Kidney epithelial cell (primary cell): ENCODE measurements at regions not wholly inside any gene's neighbourhood (a gene's known extent, or its start where the extent isn't known, plus 50 kb on each side); places are given as distances from the start of the nearest gene placed in this dataset.

Source experiments
- DNase-seq: peaks from one replicate; pipeline ENCODE4 v3.0.0-alpha.2; 2010; ENCODE audit warnings: low read depth
- H3K27me3 ChIP-seq: 2 replicates; pipeline ENCODE4 v1.6.0; 2011; ENCODE audit warnings: low read length; ENCODE audit not compliant: control insufficient read depth, insufficient read depth
- H3K36me3 ChIP-seq: 2 replicates; pipeline ENCODE4 v1.5.1; 2011; ENCODE audit warnings: low read length; ENCODE audit not compliant: control insufficient read depth, insufficient read depth
- H3K4me3 ChIP-seq: 2 replicates; pipeline ENCODE4 v1.5.1; 2011; ENCODE audit warnings: low read depth, mild to moderate bottlenecking, control low read depth, low read length
- TF ChIP-seq, protein P1 (sequence below): IDR thresholded peaks from 2 replicates; pipeline ENCODE4 v1.5.1; 2011; ENCODE audit warnings: mild to moderate bottlenecking, moderate library complexity, low read length, control low read depth, inconsistent platforms; ENCODE audit not compliant: insufficient read depth, poor library complexity, severe bottlenecking

DNA sequence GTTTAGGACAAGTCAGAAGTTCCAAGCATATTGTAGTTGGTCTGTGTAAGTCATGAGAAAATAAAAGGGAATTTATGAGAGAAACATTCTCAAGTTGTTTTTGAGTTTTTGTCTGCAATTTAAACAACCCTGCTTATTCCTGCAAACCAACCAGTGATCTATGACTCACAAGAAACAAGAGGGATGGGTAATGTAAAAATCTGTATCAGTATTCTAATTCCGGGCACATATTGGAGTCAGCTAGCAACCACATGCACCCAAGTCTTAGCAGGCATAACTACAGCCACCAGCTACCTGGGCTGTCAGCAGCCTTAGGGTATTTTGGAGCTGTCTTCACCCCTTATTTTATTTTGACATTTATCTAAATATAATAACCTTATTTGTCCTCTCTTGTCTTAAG is 128.7 kb upstream of the APC start:
- Histone ChIP-seq H3K36me3 (no peaks in the 10 kb centered on the region), H3K27me3 (peaks cover 5% of the 10 kb centered on the region), H3K4me3 (no peak overlapping the region)
- TF ChIP-seq, protein P1, sequence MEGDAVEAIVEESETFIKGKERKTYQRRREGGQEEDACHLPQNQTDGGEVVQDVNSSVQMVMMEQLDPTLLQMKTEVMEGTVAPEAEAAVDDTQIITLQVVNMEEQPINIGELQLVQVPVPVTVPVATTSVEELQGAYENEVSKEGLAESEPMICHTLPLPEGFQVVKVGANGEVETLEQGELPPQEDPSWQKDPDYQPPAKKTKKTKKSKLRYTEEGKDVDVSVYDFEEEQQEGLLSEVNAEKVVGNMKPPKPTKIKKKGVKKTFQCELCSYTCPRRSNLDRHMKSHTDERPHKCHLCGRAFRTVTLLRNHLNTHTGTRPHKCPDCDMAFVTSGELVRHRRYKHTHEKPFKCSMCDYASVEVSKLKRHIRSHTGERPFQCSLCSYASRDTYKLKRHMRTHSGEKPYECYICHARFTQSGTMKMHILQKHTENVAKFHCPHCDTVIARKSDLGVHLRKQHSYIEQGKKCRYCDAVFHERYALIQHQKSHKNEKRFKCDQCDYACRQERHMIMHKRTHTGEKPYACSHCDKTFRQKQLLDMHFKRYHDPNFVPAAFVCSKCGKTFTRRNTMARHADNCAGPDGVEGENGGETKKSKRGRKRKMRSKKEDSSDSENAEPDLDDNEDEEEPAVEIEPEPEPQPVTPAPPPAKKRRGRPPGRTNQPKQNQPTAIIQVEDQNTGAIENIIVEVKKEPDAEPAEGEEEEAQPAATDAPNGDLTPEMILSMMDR = no peak
- DNase-seq = no peak

DNA sequence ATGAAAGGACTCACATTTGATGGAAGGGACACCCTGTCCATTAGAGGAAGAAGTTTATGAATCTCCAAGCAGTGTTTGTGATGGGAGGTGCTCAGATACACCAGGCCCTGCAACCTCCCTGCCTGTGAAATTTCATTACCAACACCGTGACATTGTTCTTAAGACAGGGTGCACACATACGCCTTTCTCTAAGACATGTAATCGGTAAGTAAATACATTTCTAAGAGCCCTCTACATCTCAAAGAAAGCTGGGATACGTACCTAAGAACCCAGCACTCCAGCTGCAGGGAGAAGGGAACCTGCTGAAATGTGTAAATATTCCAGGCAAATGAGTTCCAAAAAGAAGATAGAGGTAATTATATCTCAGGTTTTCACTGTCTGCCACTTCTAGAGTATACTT is 125.0 kb upstream of the APC start:
- H3K36me3 ChIP-seq = no peaks in the 10 kb centered on the region
- no peak for DNase-seq
- TF ChIP-seq, protein P1 = no peak
- H3K4me3 ChIP-seq = no peak overlapping the region
- peaks cover 5% of the 10 kb centered on the region for H3K27me3 ChIP-seq

DNA sequence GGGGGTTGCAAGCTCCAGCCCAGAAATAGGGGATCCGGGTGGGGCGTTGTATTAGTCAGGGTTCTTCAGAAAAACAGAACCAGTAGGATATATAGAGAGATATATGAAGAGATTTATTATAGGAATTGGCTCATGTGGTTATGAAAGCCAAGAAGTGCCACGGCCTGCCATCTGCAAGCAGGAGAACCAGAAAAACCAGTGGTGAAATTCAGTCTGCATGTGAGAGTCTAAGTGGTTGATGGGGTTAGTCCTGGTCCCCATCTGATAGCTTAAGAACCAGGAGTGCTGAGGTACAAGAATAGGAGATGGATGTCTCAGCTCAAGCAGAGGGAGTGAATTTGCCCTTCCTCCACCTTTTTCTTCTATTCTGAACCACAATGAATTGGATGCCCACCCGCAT is 123.4 kb upstream of the APC start:
- Histone ChIP-seq H3K36me3 (no peaks in the 10 kb centered on the region), H3K4me3 (no peak overlapping the region), H3K27me3 (peaks cover 2% of the 10 kb centered on the region)
- DNase-seq = no peak
- TF ChIP-seq, protein P1 = no peak

DNA sequence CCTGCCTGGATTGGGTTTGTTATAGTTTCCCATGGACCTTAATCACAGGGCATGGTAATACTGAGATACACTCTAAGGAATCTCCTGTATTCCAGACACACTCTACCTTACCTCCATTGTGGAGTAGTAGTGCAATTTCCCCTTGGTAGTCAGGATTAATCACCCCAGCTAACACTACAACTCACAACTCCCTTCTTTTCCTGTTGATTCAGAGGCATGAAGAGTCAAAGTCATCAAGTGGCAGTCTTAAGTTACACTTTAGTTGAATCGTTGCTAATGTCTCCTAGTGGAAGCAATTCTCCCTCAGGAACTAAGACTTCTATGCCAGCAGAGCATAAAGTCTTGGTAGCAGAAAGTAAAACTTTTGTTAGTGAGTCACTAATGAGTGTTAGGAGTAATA is 122.7 kb upstream of the APC start:
- H3K4me3 ChIP-seq = no peak overlapping the region
- H3K27me3 ChIP-seq = no peaks in the 10 kb centered on the region
- H3K36me3 ChIP-seq = no peaks in the 10 kb centered on the region
- no peak for DNase-seq
- TF ChIP-seq, protein P1 = no peak

DNA sequence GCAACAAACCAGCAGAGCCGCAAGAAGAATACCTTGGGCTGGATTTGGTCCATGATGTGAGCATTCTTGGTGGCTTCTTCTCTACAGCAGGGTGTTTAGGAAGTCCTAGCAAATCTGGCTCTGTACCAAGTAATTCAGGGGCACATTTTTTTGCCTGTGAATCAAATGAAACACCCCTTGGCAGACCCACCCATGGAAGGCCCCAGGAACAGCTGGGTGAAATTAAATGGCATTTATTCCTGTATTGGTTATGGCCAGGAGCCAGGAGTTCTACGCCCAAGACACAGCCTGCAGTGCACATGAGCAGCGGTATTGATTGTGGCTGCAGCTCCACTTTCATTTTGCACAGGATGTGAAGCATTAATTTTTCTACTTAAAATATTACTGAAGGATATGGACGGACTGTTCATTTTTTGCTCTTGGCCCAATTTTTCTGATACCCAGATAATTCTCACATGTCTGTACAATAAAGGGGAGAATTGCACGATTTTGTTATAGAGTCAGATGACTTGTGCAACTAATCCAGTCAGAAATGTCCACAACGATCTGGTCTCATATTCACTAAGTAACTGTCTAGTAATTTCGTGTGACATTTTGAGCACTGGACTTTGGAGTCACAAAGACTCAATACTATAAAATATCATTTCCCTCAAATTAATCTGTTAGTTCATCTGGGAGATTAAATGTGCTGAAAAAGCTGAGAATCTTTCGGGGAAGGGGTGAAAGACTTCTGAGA is 120.7 kb upstream of the APC start:
- no peak for DNase-seq
- H3K27me3 ChIP-seq = no peaks in the 10 kb centered on the region
- H3K36me3 ChIP-seq = no peaks in the 10 kb centered on the region
- H3K4me3 ChIP-seq = no peak overlapping the region
- TF ChIP-seq, protein P1 = no peak

DNA sequence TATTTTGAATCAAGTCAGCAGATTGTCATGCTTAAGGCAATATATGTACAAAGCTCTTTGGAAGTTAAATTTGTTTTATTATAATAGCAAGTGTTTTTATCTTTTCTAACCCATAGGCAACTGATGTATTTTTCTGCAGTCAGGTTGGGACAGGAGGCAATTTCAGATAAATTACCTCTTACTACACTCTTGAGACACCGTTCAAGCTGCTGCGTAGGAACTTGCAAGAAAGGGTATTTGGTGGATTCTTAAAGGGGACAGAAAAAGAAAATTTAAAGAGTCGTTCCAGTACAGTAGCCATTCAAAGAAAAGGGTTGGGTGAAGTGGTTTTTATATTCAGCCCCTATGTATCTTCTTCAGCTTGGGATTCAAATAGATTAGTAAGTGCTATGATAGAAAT is 112.4 kb upstream of the APC start:
- no peak overlapping the region for H3K4me3 ChIP-seq
- H3K36me3 ChIP-seq = no peaks in the 10 kb centered on the region
- TF ChIP-seq, protein P1 = no peak
- H3K27me3 ChIP-seq = no peaks in the 10 kb centered on the region
- DNase-seq = no peak
